Liver (tissue), 8 donors: ENCODE measurements at regions not wholly inside any gene's neighbourhood (a gene's known extent, or its start where the extent isn't known, plus 50 kb on each side); places are given as distances from the start of the nearest gene placed in this dataset.

Experiments
- DNase-seq: peaks from one replicate; pipeline ENCODE4 v3.0.0-alpha.2; 2017; ENCODE audit warnings: low spot score
- H3K27ac ChIP-seq, 2 donors: one replicate each; pipeline ENCODE4 v1.7.0; 2013; ENCODE audit warnings: inconsistent platforms in 2 of 2, low read length in 2 of 2, control low read depth in 1 of 2, low read depth in 1 of 2, mild to moderate bottlenecking in 1 of 2
- H3K27me3 ChIP-seq, 4 donors: one replicate each; pipeline versions ENCODE4 v1.6.1 to v1.7.0; 2013; ENCODE audit warnings: low read length in 3 of 4, inconsistent platforms in 1 of 4, mild to moderate bottlenecking in 1 of 4, moderate library complexity in 1 of 4; ENCODE audit not compliant: control insufficient read depth in 4 of 4, insufficient read depth in 4 of 4
- H3K36me3 ChIP-seq, 4 donors: one replicate each; pipeline versions ENCODE4 v1.6.1 to v1.7.0; 2013; ENCODE audit warnings: low read length in 3 of 4, mild to moderate bottlenecking in 3 of 4, low read depth in 1 of 4, moderate library complexity in 1 of 4; ENCODE audit not compliant: control insufficient read depth in 4 of 4, insufficient read depth in 3 of 4
- H3K4me1 ChIP-seq, 4 donors: one replicate each; pipeline versions ENCODE4 v1.6.1 to v1.7.0; 2013; ENCODE audit warnings: low read length in 3 of 4, mild to moderate bottlenecking in 3 of 4, moderate library complexity in 1 of 4; ENCODE audit not compliant: control insufficient read depth in 4 of 4, insufficient read depth in 4 of 4
- H3K4me3 ChIP-seq, 3 donors: one replicate each; pipeline versions ENCODE4 v1.6.1 to v1.7.0; 2013; ENCODE audit warnings: low read length in 3 of 3, control low read depth in 1 of 3, low read depth in 1 of 3, mild to moderate bottlenecking in 1 of 3
- H3K9ac ChIP-seq, 2 donors: one replicate each; pipeline ENCODE4 v1.7.0; 2013; ENCODE audit warnings: low read length in 2 of 2, mild to moderate bottlenecking in 2 of 2, moderate library complexity in 2 of 2, control low read depth in 1 of 2, low read depth in 1 of 2
- H3K9me3 ChIP-seq, 4 donors: one replicate each; pipeline versions ENCODE4 v1.6.1 to v1.7.0; 2013; ENCODE audit warnings: low read length in 3 of 4; ENCODE audit not compliant: control insufficient read depth in 4 of 4
- ATF3 ChIP-seq: IDR thresholded peaks from 2 replicates; pipeline ENCODE4 v1.6.1; 2016; ENCODE audit warnings: antibody characterized with exemption
- CTCF ChIP-seq: fragments of 150-350 bp; IDR thresholded peaks from 2 replicates; pipeline ENCODE4 v1.5.1; 2017; ENCODE audit warnings: improper control_type of control experiment, low read depth, low read length; ENCODE audit not compliant: missing input control
- EGR1 ChIP-seq, 2 donors: IDR thresholded peaks; 2 replicates each; pipeline ENCODE4 v1.6.1; 2016 to 2018; ENCODE audit warnings: antibody characterized with exemption in 2 of 2, low read depth in 2 of 2
- FOXA1 ChIP-seq: IDR thresholded peaks from 2 replicates; pipeline ENCODE4 v1.6.1; 2016; ENCODE audit warnings: antibody characterized with exemption
- FOXA2 ChIP-seq: IDR thresholded peaks from 2 replicates; pipeline ENCODE4 v1.6.1; 2016; ENCODE audit warnings: antibody characterized with exemption
- GABPA ChIP-seq, 2 donors: IDR thresholded peaks in 1 of 2; conservative IDR thresholded peaks in 1 of 2; 2 replicates each; pipeline ENCODE4 v1.6.1; 2016; ENCODE audit warnings: antibody characterized with exemption in 2 of 2, mild to moderate bottlenecking in 1 of 2, moderate library complexity in 1 of 2
- HNF4A ChIP-seq, 2 donors: conservative IDR thresholded peaks; 2 replicates each; pipeline ENCODE4 v1.6.1; 2016; ENCODE audit warnings: antibody characterized with exemption in 2 of 2, mild to moderate bottlenecking in 2 of 2
- HNF4G ChIP-seq: IDR thresholded peaks from 2 replicates; pipeline ENCODE4 v1.6.1; 2016; ENCODE audit warnings: antibody characterized with exemption
- JUND ChIP-seq, 2 donors: IDR thresholded peaks; 2 replicates each; pipeline ENCODE4 v1.6.1; 2016; ENCODE audit warnings: antibody characterized with exemption in 2 of 2
- MAX ChIP-seq: IDR thresholded peaks from 2 replicates; pipeline ENCODE4 v1.6.1; 2016; ENCODE audit warnings: antibody characterized with exemption
- NR2F2 ChIP-seq: IDR thresholded peaks from 2 replicates; pipeline ENCODE4 v1.6.1; 2016; ENCODE audit warnings: antibody characterized with exemption
- RAD21 ChIP-seq, 2 donors: IDR thresholded peaks; 2 replicates each; pipeline ENCODE4 v1.6.1; 2016; ENCODE audit warnings: antibody characterized with exemption in 2 of 2, mild to moderate bottlenecking in 2 of 2
- REST ChIP-seq: IDR thresholded peaks from 2 replicates; pipeline ENCODE4 v1.6.1; 2016; ENCODE audit warnings: antibody characterized with exemption, mild to moderate bottlenecking
- RXRA ChIP-seq, 2 donors: IDR thresholded peaks; 2 replicates each; pipeline ENCODE4 v1.6.1; 2017 to 2018; ENCODE audit warnings: antibody characterized with exemption in 2 of 2, mild to moderate bottlenecking in 1 of 2
- SP1 ChIP-seq: IDR thresholded peaks from 2 replicates; pipeline ENCODE4 v1.6.1; 2018; ENCODE audit warnings: antibody characterized with exemption, mild to moderate bottlenecking
- TAF1 ChIP-seq: conservative IDR thresholded peaks from 2 replicates; pipeline ENCODE4 v1.6.1; 2016; ENCODE audit warnings: antibody characterized with exemption, mild to moderate bottlenecking
- YY1 ChIP-seq: IDR thresholded peaks from 2 replicates; pipeline ENCODE4 v1.6.1; 2016; ENCODE audit warnings: antibody characterized with exemption, mild to moderate bottlenecking
- ZBTB33 ChIP-seq: IDR thresholded peaks from 2 replicates; pipeline ENCODE4 v1.6.1; 2016; ENCODE audit warnings: antibody characterized with exemption
- WGBS: extraction: QIAGEN DNeasy Blood & Tissue Kit; methylation state at CpG from one replicate; pipeline ENCODE4 v1.1.7; 2013; 5-methylcytosine and 5-hydroxymethylcytosine counted together
- donor health status: healthy.
- donor health status: healthy.
- donor health status: healthy.
- donor health status: healthy.
- donor health status: healthy.

GRCh38 chr2:138275881-138276280 lies 225.7 kb upstream of the SPOPL start:
- Histone ChIP-seq H3K4me1 (peaks cover 0 to 27% (median 21%) of the 10 kb centered on the region in 4 donors), H3K9me3 (no peaks in the 10 kb centered on the region), H3K9ac (peak overlapping the region in 1 of 2 donors; percentile 59), H3K27ac (peak overlapping the region; percentile 78 to 80), H3K27me3 (no peaks in the 10 kb centered on the region), H3K36me3 (no peaks in the 10 kb centered on the region), H3K4me3 (no peak overlapping the region)
- WGBS = 19% methylated on average over 4 of the region's 4 CpGs
- DNase-seq = no peak
- TF ChIP-seq FOXA2 (peak; percentile 55), SP1 (peak; percentile 64), RXRA (IDR thresholded peaks at IDR 0.05) (peak; percentile 34 to 51), HNF4G (no peak), TAF1 (no peak), NR2F2 (no peak), GABPA (IDR thresholded peaks at IDR 0.05 in 1 of 2, conservative IDR thresholded peaks at IDR 0.05 in 1 of 2) (no peak), EGR1 (IDR thresholded peaks at IDR 0.05; ENCODE audit: low read depth in 2 of 2) (no peak), ZBTB33 (no peak), RAD21 (IDR thresholded peaks at IDR 0.05) (peak; percentile 37 to 44), FOXA1 (peak; percentile 19), REST (peak; percentile 44), YY1 (peak; percentile 41), CTCF (no peak), ATF3 (peak; percentile 23), MAX (peak; percentile 14), JUND (IDR thresholded peaks at IDR 0.05) (peak; percentile 49 to 73), HNF4A (conservative IDR thresholded peaks at IDR 0.05) (peak; percentile 54 to 64)
